ENCODE measurements at regions not wholly inside any gene's neighbourhood (a gene's known extent, or its start where the extent isn't known, plus 50 kb on each side); places are given as distances from the start of the nearest gene placed in this dataset.

DNA sequence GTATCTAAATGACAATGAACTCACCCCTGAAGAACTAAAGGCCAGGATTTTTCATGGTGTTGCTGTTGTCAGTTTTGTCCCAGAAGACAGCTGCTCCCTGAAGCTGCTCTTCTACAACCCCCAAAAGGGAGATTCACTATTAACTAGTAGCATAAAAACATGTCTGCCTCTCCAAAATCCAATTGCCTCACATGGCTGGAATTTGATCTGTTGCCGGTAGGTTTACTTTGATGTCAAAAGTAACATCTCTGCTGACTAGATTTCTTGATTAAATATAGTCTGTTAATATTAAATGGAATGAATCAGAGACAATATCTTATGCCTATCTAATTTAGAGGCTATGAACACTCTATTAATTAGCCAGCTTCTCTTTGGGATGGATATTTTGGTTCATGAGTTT lies 425.4 kb downstream of the ETS1 start:
- TF ChIP-seq, protein P1, sequence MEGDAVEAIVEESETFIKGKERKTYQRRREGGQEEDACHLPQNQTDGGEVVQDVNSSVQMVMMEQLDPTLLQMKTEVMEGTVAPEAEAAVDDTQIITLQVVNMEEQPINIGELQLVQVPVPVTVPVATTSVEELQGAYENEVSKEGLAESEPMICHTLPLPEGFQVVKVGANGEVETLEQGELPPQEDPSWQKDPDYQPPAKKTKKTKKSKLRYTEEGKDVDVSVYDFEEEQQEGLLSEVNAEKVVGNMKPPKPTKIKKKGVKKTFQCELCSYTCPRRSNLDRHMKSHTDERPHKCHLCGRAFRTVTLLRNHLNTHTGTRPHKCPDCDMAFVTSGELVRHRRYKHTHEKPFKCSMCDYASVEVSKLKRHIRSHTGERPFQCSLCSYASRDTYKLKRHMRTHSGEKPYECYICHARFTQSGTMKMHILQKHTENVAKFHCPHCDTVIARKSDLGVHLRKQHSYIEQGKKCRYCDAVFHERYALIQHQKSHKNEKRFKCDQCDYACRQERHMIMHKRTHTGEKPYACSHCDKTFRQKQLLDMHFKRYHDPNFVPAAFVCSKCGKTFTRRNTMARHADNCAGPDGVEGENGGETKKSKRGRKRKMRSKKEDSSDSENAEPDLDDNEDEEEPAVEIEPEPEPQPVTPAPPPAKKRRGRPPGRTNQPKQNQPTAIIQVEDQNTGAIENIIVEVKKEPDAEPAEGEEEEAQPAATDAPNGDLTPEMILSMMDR (IDR thresholded peaks at IDR 0.05; ENCODE audit: low read depth, low read length) = no peak
- TF ChIP-seq EZH2phosphoT487 (IDR thresholded peaks at IDR 0.05; ENCODE audit: low read depth) = no peak

Data from OCI-LY3 (cell line).